Stimulated activated effector memory CD8-positive, alpha-beta T cell treated with anti-CD3 and anti-CD28 coated beads, Interleukin-12 subunit alpha, Interleukin-12 subunit beta, amount 100 ng/mL, for 72 hours (primary cell): ENCODE measurements at regions not wholly inside any gene's neighbourhood (a gene's known extent, or its start where the extent isn't known, plus 50 kb on each side); places are given as distances from the start of the nearest gene placed in this dataset.
A peak's percentile ranks its signal among the peaks of the same experiment; 100 is the strongest.

Experiments
- ATAC-seq: fragments of 150-1000 bp; cut with Tn5 transposase; 2 replicates; pipeline ENCODE4 v1.10.0; 2021
- DNase-seq, 2 donors: peaks; one replicate each; pipeline ENCODE4 v3.0.0; 2021 to 2022; ENCODE audit warnings: low spot score in 2 of 2
- H3K27ac Mint-ChIP-seq: one replicate; pipeline ENCODE4 v1.8.0; 2022; ENCODE audit warnings: mild to moderate bottlenecking, mixed read lengths
- H3K36me3 Mint-ChIP-seq: one replicate; pipeline ENCODE4 v1.8.0; 2022; ENCODE audit warnings: mild to moderate bottlenecking, mixed read lengths
- H3K4me1 Mint-ChIP-seq: one replicate; pipeline ENCODE4 v1.8.0; 2022; ENCODE audit warnings: mixed read lengths
- H3K4me3 Mint-ChIP-seq: one replicate; pipeline ENCODE4 v1.8.0; 2022; ENCODE audit warnings: mild to moderate bottlenecking, mixed read lengths
- H3K9me3 Mint-ChIP-seq: one replicate; pipeline ENCODE4 v1.8.0; 2022; ENCODE audit warnings: mixed read lengths

- no peak overlapping the region for H3K4me3 Mint-ChIP-seq
- H3K36me3 Mint-ChIP-seq: no peaks in the 10 kb centered on the region
- H3K27ac Mint-ChIP-seq: no peak overlapping the region
- no peaks in the 10 kb centered on the region for H3K9me3 Mint-ChIP-seq
- DNase-seq: no peak
- no peak for ATAC-seq
- no peaks in the 10 kb centered on the region for H3K4me1 Mint-ChIP-seq
Measured at GRCh38 chr20:24385547-24385946, 83.9 kb upstream of the SYNDIG1 start.

DNA sequence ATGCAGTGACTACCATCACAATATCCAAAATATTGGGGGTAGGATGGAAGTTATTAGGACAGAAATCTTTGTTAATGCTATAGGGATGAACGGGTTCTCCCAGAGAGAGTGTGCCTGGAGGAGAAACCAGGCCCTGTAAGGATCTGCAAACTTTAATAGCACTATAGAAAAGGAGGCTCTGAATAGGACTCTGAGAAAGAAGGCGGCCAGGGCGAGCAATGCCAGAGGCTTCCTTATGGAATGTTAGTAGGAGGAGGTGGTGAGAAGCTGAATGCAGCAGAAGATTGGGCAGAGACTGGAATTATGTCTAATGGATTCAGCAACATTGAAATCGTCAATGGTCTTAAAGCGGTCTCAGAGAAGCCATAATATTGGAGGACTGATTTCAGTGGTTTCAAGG lies 84.6 kb upstream of the SYNDIG1 start:
- Mint-ChIP-seq H3K36me3 (no peaks in the 10 kb centered on the region), H3K9me3 (no peaks in the 10 kb centered on the region), H3K27ac (no peak overlapping the region), H3K4me1 (no peaks in the 10 kb centered on the region), H3K4me3 (no peak overlapping the region)
- DNase-seq (no peak), ATAC-seq (no peak)

DNA sequence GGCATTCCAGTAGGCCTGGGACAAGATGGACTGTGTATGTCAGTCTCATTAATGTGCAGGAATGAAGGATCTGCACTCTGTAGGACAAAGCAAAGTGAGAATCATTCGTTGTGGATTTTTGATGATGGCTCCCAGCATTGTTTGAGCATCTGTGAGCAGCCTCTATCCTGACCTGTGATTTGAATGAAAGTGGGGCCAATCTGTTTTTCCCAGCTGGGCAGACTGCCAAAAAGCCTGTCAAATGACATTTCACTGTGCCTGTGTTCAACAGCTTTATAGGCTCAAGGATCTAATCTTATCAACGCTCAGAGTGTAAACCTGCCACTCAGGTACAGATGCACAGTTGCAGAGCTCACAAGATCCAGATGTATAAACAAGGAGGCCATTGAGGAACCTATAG lies 86.7 kb upstream of the SYNDIG1 start:
- DNase-seq: no peak
- Mint-ChIP-seq H3K4me3 (no peak overlapping the region), H3K4me1 (no peaks in the 10 kb centered on the region), H3K36me3 (no peaks in the 10 kb centered on the region), H3K9me3 (no peaks in the 10 kb centered on the region), H3K27ac (no peak overlapping the region)
- no peak for ATAC-seq

- ATAC-seq (no peak), DNase-seq (no peak)
- Mint-ChIP-seq H3K4me1 (no peaks in the 10 kb centered on the region), H3K36me3 (no peaks in the 10 kb centered on the region), H3K27ac (no peak overlapping the region), H3K4me3 (no peak overlapping the region), H3K9me3 (no peaks in the 10 kb centered on the region)
Measured at GRCh38 chr20:24382331-24382730, 87.1 kb upstream of the SYNDIG1 start.

DNA sequence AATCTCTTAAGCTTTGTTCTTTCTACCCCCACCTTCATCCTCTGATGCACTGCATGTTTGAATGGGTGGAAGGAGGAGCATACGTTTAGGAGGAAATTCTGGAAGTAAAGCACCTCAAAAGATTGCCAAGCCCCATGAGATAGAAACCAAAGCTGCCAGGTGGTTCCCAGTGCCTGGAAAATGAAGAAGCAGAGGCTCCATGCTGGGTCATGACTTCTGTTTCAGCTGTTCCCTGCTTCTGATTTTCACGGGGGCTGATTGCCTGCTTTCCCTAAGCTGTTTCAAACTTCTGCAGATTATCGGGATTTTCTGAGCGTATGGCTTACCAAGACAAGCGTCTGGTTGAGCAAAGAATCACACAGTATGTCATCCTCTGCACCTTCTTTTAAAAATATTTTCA lies 87.5 kb upstream of the SYNDIG1 start:
- H3K36me3 Mint-ChIP-seq: no peaks in the 10 kb centered on the region
- H3K27ac Mint-ChIP-seq: no peak overlapping the region
- no peak for ATAC-seq
- H3K4me3 Mint-ChIP-seq: no peak overlapping the region
- no peaks in the 10 kb centered on the region for H3K4me1 Mint-ChIP-seq
- no peaks in the 10 kb centered on the region for H3K9me3 Mint-ChIP-seq
- no peak for DNase-seq

GRCh38 chr20:24379484-24379927 lies 89.9 kb upstream of the SYNDIG1 start:
- Mint-ChIP-seq H3K36me3 (no peaks in the 10 kb centered on the region), H3K27ac (no peak overlapping the region), H3K9me3 (no peaks in the 10 kb centered on the region), H3K4me1 (no peaks in the 10 kb centered on the region), H3K4me3 (no peak overlapping the region)
- DNase-seq (no peak), ATAC-seq (no peak)

DNA sequence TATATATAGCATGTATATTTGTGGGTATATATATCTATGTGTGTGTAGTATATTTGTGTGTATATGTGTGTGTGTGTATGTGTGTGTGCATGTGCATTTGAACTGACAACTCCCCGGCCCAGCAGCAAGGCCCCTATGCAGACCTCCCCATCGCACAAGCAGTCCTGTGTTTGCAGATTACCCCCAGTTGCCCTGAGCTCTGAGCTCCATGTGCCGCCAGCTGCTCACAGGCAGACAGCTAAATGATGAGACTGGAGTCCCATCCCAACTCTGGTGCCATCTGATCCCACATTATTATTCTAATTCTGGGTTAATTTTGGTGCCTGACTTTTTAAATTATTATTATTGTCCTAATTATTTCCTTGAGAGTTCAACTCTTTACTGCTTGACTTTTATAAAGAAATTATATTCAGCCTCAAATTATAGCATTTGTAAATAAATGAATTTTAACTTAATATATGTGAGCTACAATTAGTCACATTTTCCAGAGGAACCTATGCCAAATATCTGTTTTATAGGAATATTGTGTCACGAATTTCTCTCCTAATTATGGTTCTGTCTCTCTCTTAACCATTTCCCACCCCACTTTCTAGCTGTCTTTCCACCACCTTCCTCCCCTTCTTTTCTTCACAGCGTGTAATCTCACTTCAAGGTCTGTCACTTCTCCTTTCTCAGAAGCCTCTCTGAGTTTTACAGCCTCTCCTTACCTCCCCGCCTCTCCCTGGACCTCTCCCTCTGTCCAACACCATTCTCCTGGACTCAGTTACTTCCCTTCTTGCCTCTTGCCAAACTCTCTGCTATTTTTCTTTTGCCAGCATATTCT lies 90.6 kb upstream of the SYNDIG1 start:
- no peak for ATAC-seq
- Mint-ChIP-seq H3K9me3 (no peaks in the 10 kb centered on the region), H3K36me3 (no peaks in the 10 kb centered on the region), H3K27ac (no peak overlapping the region), H3K4me3 (no peak overlapping the region), H3K4me1 (no peaks in the 10 kb centered on the region)
- no peak for DNase-seq

- ATAC-seq (no peak), DNase-seq (no peak)
- Mint-ChIP-seq H3K27ac (no peak overlapping the region), H3K36me3 (no peaks in the 10 kb centered on the region), H3K4me1 (no peaks in the 10 kb centered on the region), H3K4me3 (no peak overlapping the region), H3K9me3 (no peaks in the 10 kb centered on the region)
Measured at GRCh38 chr20:24376311-24377099, 92.9 kb upstream of the SYNDIG1 start.

DNA sequence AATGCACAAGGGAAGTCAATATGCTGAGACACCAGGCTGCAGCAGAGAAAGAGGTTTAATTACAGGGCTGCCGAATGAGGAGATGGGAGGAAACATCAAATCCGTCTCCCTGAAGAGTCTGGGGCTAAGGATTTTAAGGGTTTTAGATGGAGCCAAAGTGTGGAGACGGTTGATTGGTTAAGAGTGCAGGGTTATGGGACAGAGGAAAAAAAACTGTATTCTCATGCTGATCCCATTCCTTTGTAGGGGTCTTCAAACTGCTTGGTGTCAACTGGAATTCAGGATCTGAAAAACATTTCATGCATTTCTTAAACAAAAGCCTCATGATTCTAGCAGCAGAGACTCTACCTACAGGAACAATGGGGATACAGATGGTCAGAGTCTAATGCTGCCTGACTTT lies 96.1 kb upstream of the SYNDIG1 start:
- Mint-ChIP-seq H3K4me1 (no peaks in the 10 kb centered on the region), H3K9me3 (no peaks in the 10 kb centered on the region), H3K4me3 (no peak overlapping the region), H3K36me3 (no peaks in the 10 kb centered on the region), H3K27ac (no peak overlapping the region)
- ATAC-seq (no peak), DNase-seq (no peak)

DNA sequence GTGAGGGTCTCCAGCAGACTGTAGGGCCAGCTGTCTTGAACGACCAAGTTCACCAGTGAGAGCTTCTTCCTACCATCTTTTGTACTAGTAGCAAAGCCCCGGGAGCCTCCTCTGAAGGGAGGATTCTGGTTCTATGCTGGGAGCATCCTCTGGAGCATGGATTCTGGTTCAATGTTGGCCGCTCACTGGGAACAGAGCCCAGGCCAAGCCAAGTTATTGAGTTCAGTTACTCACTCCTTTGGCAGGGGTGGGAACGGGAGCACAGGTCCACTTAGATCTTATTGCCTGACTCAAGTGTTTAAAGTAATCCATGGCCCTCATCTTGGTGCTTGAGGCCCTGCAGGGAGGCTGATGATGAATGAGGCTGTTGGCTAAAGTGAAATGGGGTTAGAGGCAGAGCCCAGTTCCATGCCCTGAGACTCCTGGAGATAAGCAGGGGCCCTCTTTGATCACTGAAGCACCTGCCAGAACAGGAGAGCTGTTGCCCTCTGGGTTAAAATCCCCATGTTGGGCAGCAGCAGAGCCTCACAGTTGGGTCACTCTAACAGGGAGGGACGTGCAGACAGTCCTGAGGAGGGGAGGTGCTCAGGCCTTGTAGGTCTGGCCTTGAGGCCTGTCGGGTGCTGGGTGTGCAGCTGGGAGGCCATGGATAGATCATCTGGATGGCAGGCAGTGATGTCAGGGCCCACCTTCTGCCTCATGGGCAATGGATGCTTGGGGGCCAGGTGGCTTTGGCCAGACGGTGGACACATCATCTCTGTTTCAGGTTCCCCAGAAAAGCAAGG lies 98.3 kb upstream of the SYNDIG1 start:
- Mint-ChIP-seq H3K4me3 (no peak overlapping the region), H3K27ac (no peak overlapping the region), H3K36me3 (no peaks in the 10 kb centered on the region), H3K9me3 (no peaks in the 10 kb centered on the region), H3K4me1 (no peaks in the 10 kb centered on the region)
- ATAC-seq (peak; percentile 26), DNase-seq (no peak)

DNA sequence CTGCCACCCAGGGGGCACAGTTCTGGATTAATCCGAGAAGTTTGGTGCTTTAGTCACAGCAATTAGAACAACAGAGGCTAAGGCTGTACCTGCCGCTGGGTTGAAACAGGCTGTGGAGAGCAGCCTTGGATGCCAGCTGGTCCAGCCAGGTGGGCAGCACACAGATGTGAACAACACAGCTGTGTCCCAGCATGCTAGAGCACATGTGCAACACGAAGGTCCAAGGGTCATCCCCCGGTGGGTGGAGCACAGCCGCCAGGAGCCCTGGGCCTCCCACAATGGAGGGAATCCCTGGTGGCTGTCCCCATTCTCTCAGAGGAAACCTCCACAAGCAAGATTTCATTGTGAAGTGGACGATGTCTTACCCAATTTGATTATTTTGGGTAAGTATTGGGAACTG lies 99.2 kb upstream of the SYNDIG1 start:
- DNase-seq (no peak), ATAC-seq (no peak)
- Mint-ChIP-seq H3K27ac (no peak overlapping the region), H3K4me1 (no peaks in the 10 kb centered on the region), H3K9me3 (no peaks in the 10 kb centered on the region), H3K4me3 (no peak overlapping the region), H3K36me3 (no peaks in the 10 kb centered on the region)

- H3K4me1 Mint-ChIP-seq: no peaks in the 10 kb centered on the region
Measured at GRCh38 chr20:24368253-24368652, 101.2 kb upstream of the SYNDIG1 start.

GRCh38 chr20:24366336-24367004 lies 103.0 kb upstream of the SYNDIG1 start:
- no peak overlapping the region for H3K27ac Mint-ChIP-seq
- DNase-seq (no peak), ATAC-seq (no peak)
- no peak overlapping the region for H3K4me3 Mint-ChIP-seq
- H3K36me3 Mint-ChIP-seq: no peaks in the 10 kb centered on the region
- no peaks in the 10 kb centered on the region for H3K4me1 Mint-ChIP-seq
- no peaks in the 10 kb centered on the region for H3K9me3 Mint-ChIP-seq

More at GRCh38 chr20:24368253-24368652, 101.2 kb upstream of the SYNDIG1 start:
- Mint-ChIP-seq H3K9me3 (no peaks in the 10 kb centered on the region), H3K36me3 (no peaks in the 10 kb centered on the region), H3K27ac (no peak overlapping the region), H3K4me3 (no peak overlapping the region)
- DNase-seq: no peak
- ATAC-seq: no peak

GRCh38 chr20:24365670-24366069 lies 103.8 kb upstream of the SYNDIG1 start:
- ATAC-seq: no peak
- Mint-ChIP-seq H3K36me3 (no peaks in the 10 kb centered on the region), H3K27ac (no peak overlapping the region), H3K4me1 (no peaks in the 10 kb centered on the region), H3K4me3 (no peak overlapping the region), H3K9me3 (no peaks in the 10 kb centered on the region)
- no peak for DNase-seq

DNA sequence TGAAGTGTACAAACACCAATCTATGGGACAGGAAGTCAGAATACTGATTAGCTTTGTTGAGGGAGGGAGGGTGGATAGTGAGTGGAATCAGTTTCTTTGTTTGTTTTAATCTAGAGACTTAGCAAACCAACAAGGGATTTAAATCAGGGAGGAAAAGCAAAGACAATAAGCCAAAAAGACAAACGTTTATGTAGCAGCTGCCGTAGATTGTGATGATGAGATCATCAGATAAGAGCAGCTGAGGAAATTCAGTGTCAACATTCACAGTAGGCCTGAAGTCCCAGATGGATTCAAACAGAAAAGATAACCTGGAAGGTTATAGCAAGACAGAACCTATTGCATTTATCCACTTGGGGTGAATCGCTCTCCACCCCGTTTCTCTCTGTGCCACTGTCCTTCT lies 104.9 kb upstream of the SYNDIG1 start:
- no peaks in the 10 kb centered on the region for H3K36me3 Mint-ChIP-seq
- H3K27ac Mint-ChIP-seq: no peak overlapping the region
- H3K9me3 Mint-ChIP-seq: no peaks in the 10 kb centered on the region
- no peaks in the 10 kb centered on the region for H3K4me1 Mint-ChIP-seq
- no peak for DNase-seq
- H3K4me3 Mint-ChIP-seq: no peak overlapping the region
- no peak for ATAC-seq
